KMS-11 (cell line): ENCODE measurements at regions not wholly inside any gene's neighbourhood (a gene's known extent, or its start where the extent isn't known, plus 50 kb on each side); places are given as distances from the start of the nearest gene placed in this dataset.

ENCODE experiments used
- H2AFZ ChIP-seq: fragments of 200-600 bp; sonication (generic); 2 replicates; pipeline ENCODE4 v1.6.1; 2016; ENCODE audit warnings: antibody characterized with exemption, mixed run types, low read depth
- H3K27ac ChIP-seq: fragments of 200-600 bp; sonication (generic); 2 replicates; pipeline ENCODE4 v1.6.1; 2016; ENCODE audit warnings: mild to moderate bottlenecking, mixed run types
- H3K27me3 ChIP-seq: fragments of 200-600 bp; sonication (generic); 2 replicates; pipeline ENCODE4 v1.6.1; 2017; ENCODE audit warnings: mild to moderate bottlenecking, low read depth, mixed run types, moderate library complexity; ENCODE audit not compliant: insufficient read depth
- H3K36me3 ChIP-seq: fragments of 200-600 bp; sonication (generic); 2 replicates; pipeline ENCODE4 v1.6.1; 2017; ENCODE audit warnings: mild to moderate bottlenecking, mixed run types; ENCODE audit not compliant: insufficient read depth
- H3K4me1 ChIP-seq: fragments of 200-600 bp; sonication (generic); 2 replicates; pipeline ENCODE4 v1.6.1; 2016; ENCODE audit warnings: mild to moderate bottlenecking, low read depth, mixed run types; ENCODE audit not compliant: poor library complexity, severe bottlenecking
- H3K4me2 ChIP-seq: fragments of 200-600 bp; sonication (generic); 2 replicates; pipeline ENCODE4 v1.7.0; 2016; ENCODE audit warnings: mild to moderate bottlenecking, mixed run types
- H3K4me3 ChIP-seq: fragments of 200-600 bp; sonication (generic); IDR thresholded peaks from 2 replicates; pipeline ENCODE4 v1.6.1; 2017; ENCODE audit warnings: low read depth, low read length, mixed read lengths; ENCODE audit not compliant: insufficient read depth
- H3K79me2 ChIP-seq: fragments of 200-600 bp; sonication (generic); 2 replicates; pipeline ENCODE4 v1.6.1; 2016; ENCODE audit warnings: low read depth, mixed run types; ENCODE audit not compliant: insufficient read depth
- H3K9ac ChIP-seq: fragments of 200-600 bp; sonication (generic); 2 replicates; pipeline ENCODE4 v1.6.1; 2016; ENCODE audit warnings: mild to moderate bottlenecking, mixed run types
- H4K20me1 ChIP-seq: fragments of 200-600 bp; sonication (generic); 2 replicates; pipeline ENCODE4 v1.6.1; 2016; ENCODE audit warnings: mild to moderate bottlenecking, mixed run types; ENCODE audit not compliant: insufficient read depth
- TF ChIP-seq, protein P1 (sequence below): fragments of 200-600 bp; sonication (generic); conservative IDR thresholded peaks from 2 replicates; pipeline ENCODE4 v1.6.1; 2017; ENCODE audit warnings: low read depth, mild to moderate bottlenecking, antibody characterized with exemption, low read length, moderate library complexity, mixed read lengths

DNA sequence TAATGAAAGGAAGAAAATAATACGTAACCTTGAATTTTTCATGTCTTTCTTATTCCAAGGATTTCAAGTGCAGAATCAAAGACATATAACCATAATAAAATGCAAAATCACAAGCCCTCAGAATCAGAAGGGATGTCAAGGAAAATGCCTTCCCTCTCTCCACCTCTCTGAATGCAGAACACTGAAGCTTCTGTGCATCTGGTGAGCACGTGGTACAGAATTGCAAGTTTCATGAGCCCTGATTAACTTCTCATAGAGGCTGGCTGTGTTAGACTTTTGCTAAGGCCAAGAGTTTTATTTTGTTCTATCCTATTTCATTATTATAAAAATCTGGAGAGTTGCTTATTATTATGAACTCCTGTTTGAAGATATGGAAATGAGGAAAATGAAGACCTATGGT, 533.7 kb upstream of the POM121L12 start:
- no peaks in the 10 kb centered on the region for H3K36me3 ChIP-seq
- no peaks in the 10 kb centered on the region for H3K79me2 ChIP-seq
- H3K4me2 ChIP-seq = no peak overlapping the region
- no peaks in the 10 kb centered on the region for H4K20me1 ChIP-seq
- H3K4me1 ChIP-seq = no peaks in the 10 kb centered on the region
- no peak overlapping the region for H3K4me3 ChIP-seq
- no peak overlapping the region for H2AFZ ChIP-seq
- TF ChIP-seq, protein P1, sequence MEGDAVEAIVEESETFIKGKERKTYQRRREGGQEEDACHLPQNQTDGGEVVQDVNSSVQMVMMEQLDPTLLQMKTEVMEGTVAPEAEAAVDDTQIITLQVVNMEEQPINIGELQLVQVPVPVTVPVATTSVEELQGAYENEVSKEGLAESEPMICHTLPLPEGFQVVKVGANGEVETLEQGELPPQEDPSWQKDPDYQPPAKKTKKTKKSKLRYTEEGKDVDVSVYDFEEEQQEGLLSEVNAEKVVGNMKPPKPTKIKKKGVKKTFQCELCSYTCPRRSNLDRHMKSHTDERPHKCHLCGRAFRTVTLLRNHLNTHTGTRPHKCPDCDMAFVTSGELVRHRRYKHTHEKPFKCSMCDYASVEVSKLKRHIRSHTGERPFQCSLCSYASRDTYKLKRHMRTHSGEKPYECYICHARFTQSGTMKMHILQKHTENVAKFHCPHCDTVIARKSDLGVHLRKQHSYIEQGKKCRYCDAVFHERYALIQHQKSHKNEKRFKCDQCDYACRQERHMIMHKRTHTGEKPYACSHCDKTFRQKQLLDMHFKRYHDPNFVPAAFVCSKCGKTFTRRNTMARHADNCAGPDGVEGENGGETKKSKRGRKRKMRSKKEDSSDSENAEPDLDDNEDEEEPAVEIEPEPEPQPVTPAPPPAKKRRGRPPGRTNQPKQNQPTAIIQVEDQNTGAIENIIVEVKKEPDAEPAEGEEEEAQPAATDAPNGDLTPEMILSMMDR = no peak
- H3K27ac ChIP-seq = no peak overlapping the region
- no peak overlapping the region for H3K9ac ChIP-seq
- no peaks in the 10 kb centered on the region for H3K27me3 ChIP-seq

DNA sequence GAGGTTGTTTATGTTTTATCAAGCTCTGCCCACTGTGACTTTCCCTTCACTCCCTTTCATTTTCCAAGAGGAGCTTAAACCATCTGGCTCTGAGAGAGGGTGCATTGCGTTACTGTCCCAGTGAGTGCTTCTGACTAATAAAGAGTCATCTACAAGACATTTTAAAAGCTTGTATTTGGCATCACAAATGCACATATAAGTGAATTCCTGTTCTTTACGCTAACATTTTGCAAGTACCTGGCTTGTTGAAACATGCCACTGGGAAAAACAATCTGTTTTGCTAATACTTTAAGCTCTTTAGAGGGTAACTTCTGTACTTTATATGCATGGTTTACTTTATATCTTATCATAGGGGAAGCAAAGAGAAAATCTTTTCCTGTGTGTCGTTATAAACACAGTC, 534.6 kb upstream of the POM121L12 start:
- H2AFZ ChIP-seq = no peak overlapping the region

DNA sequence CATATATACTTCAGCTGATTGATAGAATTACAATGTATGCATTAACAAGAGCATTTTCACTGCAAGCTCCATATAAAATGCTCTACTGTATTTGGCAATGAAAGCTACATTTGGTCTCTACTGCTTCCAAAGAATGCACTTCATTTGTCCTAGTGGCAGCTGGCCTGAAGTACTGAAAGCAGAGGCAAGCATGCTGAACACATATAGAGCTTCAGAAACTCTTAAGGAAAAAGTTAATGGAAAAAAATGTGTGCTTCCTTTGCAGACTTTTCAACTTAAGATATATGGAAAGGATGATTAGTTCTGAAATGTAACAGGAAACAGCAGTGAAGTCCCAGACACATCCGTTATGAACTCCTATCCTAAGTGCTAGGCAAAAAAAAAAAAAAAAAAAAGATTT, 537.1 kb upstream of the POM121L12 start:
- Histone ChIP-seq H3K4me1 (no peaks in the 10 kb centered on the region), H2AFZ (no peak overlapping the region), H3K27ac (no peak overlapping the region), H3K4me3 (no peak overlapping the region), H3K4me2 (no peak overlapping the region), H3K9ac (no peak overlapping the region), H3K27me3 (no peaks in the 10 kb centered on the region), H3K36me3 (no peaks in the 10 kb centered on the region), H4K20me1 (no peaks in the 10 kb centered on the region), H3K79me2 (no peaks in the 10 kb centered on the region)
- TF ChIP-seq, protein P1 = no peak

More for the DNA sequence above, 534.6 kb upstream of the POM121L12 start:
- Histone ChIP-seq H3K9ac (no peak overlapping the region), H3K4me1 (no peaks in the 10 kb centered on the region), H3K27me3 (no peaks in the 10 kb centered on the region), H3K27ac (no peak overlapping the region), H3K36me3 (no peaks in the 10 kb centered on the region), H4K20me1 (no peaks in the 10 kb centered on the region), H3K79me2 (no peaks in the 10 kb centered on the region), H3K4me3 (no peak overlapping the region), H3K4me2 (no peak overlapping the region)
- TF ChIP-seq, protein P1 = no peak

DNA sequence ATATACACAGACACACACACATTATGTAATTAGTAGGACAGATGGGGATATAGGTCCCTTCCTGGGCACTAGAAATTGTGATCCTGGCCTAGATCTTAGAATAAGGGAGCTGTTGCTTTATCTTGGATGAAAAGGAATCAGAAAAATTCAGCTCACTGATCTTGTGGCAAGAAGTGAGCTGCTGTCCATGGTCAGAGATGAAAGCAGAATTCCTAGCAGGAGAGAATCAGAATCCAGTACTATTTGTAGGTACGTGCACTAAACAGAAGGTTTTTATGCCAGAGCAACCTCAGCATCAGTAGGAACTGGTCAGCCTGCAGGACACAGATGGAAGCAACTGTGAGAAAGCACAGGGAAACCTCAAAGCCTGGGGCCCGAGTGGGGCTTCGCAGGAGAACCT, 549.2 kb upstream of the POM121L12 start:
- Histone ChIP-seq H3K4me1 (no peaks in the 10 kb centered on the region), H4K20me1 (no peaks in the 10 kb centered on the region), H3K9ac (no peak overlapping the region), H3K36me3 (no peaks in the 10 kb centered on the region), H3K4me3 (no peak overlapping the region), H3K27me3 (no peaks in the 10 kb centered on the region), H3K79me2 (no peaks in the 10 kb centered on the region), H3K27ac (no peak overlapping the region), H2AFZ (no peak overlapping the region), H3K4me2 (no peak overlapping the region)
- TF ChIP-seq, protein P1 = no peak

DNA sequence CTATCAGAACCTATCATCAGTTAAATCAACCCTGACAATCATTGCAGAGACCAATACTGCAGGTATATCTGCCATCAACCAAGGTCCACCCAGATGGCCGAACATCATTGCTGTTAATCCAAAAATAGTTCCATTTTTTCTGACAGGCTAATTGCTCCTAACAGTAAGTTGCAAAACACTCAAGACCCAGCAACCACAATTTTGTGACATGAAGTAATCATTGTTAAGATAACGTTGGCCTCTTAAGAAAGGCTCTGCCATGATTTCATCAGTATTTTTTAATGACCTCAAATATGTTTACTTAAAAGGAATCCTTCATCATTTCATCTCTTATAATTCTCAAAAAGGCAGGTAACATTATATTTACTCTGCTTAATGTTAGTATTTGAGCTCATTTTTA, 553.4 kb upstream of the POM121L12 start:
- Histone ChIP-seq H3K27ac (no peak overlapping the region), H3K9ac (no peak overlapping the region), H3K27me3 (no peaks in the 10 kb centered on the region), H3K79me2 (no peaks in the 10 kb centered on the region), H3K4me1 (no peaks in the 10 kb centered on the region), H3K4me2 (no peak overlapping the region), H4K20me1 (no peaks in the 10 kb centered on the region), H2AFZ (no peak overlapping the region), H3K4me3 (no peak overlapping the region), H3K36me3 (no peaks in the 10 kb centered on the region)
- TF ChIP-seq, protein P1 = no peak
